IPS-15b (cell line): ENCODE measurements at regions not wholly inside any gene's neighbourhood (a gene's known extent, or its start where the extent isn't known, plus 50 kb on each side); places are given as distances from the start of the nearest gene placed in this dataset.
"Not testable (repeated sequence)": the region's sequence is repeated elsewhere in the genome, so short reads cannot be mapped to it uniquely, and the experiment has no call there.

Experiments used
- H3K27me3 ChIP-seq: one replicate; pipeline ENCODE4 v1.6.1; 2013; ENCODE audit warnings: low read length; ENCODE audit not compliant: control insufficient read depth, insufficient read depth
- H3K36me3 ChIP-seq: one replicate; pipeline ENCODE4 v1.6.1; 2013; ENCODE audit warnings: low read length; ENCODE audit not compliant: control insufficient read depth, insufficient read depth
- H3K4me1 ChIP-seq: one replicate; pipeline ENCODE4 v1.6.1; 2013; ENCODE audit warnings: mild to moderate bottlenecking, low read length; ENCODE audit not compliant: control insufficient read depth, insufficient read depth
- H3K4me3 ChIP-seq: one replicate; pipeline ENCODE4 v1.5.1; 2013; ENCODE audit warnings: low read depth, low read length
- H3K9ac ChIP-seq: one replicate; pipeline ENCODE4 v1.6.1; 2013; ENCODE audit warnings: low read depth, mild to moderate bottlenecking, low read length
- H3K9me3 ChIP-seq: one replicate; pipeline ENCODE4 v1.6.1; 2013; ENCODE audit warnings: mild to moderate bottlenecking, low read length; ENCODE audit not compliant: control insufficient read depth, insufficient read depth

GRCh38 chr14:105702275-105702817 is 176.0 kb downstream of the TMEM121 start:
- H3K27me3 ChIP-seq: no peaks in the 10 kb centered on the region
- peaks cover 13% of the 10 kb centered on the region for H3K9me3 ChIP-seq
- no peaks in the 10 kb centered on the region for H3K4me1 ChIP-seq
- no peak overlapping the region for H3K4me3 ChIP-seq
- H3K9ac ChIP-seq: no peak overlapping the region
- H3K36me3 ChIP-seq: no peaks in the 10 kb centered on the region

GRCh38 chr14:105703044-105703665 is 176.8 kb downstream of the TMEM121 start:
- H3K4me1 ChIP-seq, H3K4me3 ChIP-seq, H3K9ac ChIP-seq, H3K36me3 ChIP-seq, H3K27me3 ChIP-seq: not testable (repeated sequence)
- peaks cover 13% of the 10 kb centered on the region for H3K9me3 ChIP-seq

GRCh38 chr14:105704091-105704490 is 177.7 kb downstream of the TMEM121 start:
- not testable (repeated sequence) for H3K36me3 ChIP-seq, H3K4me1 ChIP-seq, H3K4me3 ChIP-seq, H3K9ac ChIP-seq, H3K27me3 ChIP-seq
- H3K9me3 ChIP-seq: peaks cover 18% of the 10 kb centered on the region

- not testable (repeated sequence) for H3K36me3 ChIP-seq, H3K27me3 ChIP-seq, H3K4me3 ChIP-seq, H3K4me1 ChIP-seq, H3K9ac ChIP-seq
- peaks cover 18% of the 10 kb centered on the region for H3K9me3 ChIP-seq
Measured at GRCh38 chr14:105704492-105704891, 178.1 kb downstream of the TMEM121 start.

GRCh38 chr14:105705512-105705861 is 179.1 kb downstream of the TMEM121 start:
- H3K4me1 ChIP-seq, H3K4me3 ChIP-seq: not testable (repeated sequence)
- H3K9me3 ChIP-seq: peaks cover 18% of the 10 kb centered on the region

GRCh38 chr14:105705862-105706700 is 179.7 kb downstream of the TMEM121 start:
- not testable (repeated sequence) for H3K36me3 ChIP-seq, H3K4me3 ChIP-seq, H3K27me3 ChIP-seq, H3K4me1 ChIP-seq, H3K9ac ChIP-seq
- peaks cover 18% of the 10 kb centered on the region for H3K9me3 ChIP-seq

More at GRCh38 chr14:105705512-105705861, 179.1 kb downstream of the TMEM121 start:
- H3K9ac ChIP-seq, H3K36me3 ChIP-seq, H3K27me3 ChIP-seq: not testable (repeated sequence)

- not testable (repeated sequence) for H3K36me3 ChIP-seq, H3K4me3 ChIP-seq, H3K9ac ChIP-seq, H3K4me1 ChIP-seq, H3K27me3 ChIP-seq
- peaks cover 15% of the 10 kb centered on the region for H3K9me3 ChIP-seq
Measured at GRCh38 chr14:105706701-105707019, 180.3 kb downstream of the TMEM121 start.

GRCh38 chr14:105707099-105707498 is 180.7 kb downstream of the TMEM121 start:
- H3K27me3 ChIP-seq, H3K9ac ChIP-seq, H3K36me3 ChIP-seq, H3K4me3 ChIP-seq, H3K4me1 ChIP-seq: not testable (repeated sequence)
- peaks cover 10% of the 10 kb centered on the region for H3K9me3 ChIP-seq

GRCh38 chr14:105707723-105708151 is 181.4 kb downstream of the TMEM121 start:
- H3K27me3 ChIP-seq, H3K9me3 ChIP-seq, H3K4me3 ChIP-seq, H3K4me1 ChIP-seq, H3K36me3 ChIP-seq, H3K9ac ChIP-seq: not testable (repeated sequence)

- H3K4me1 ChIP-seq, H3K4me3 ChIP-seq, H3K27me3 ChIP-seq, H3K9me3 ChIP-seq, H3K36me3 ChIP-seq, H3K9ac ChIP-seq: not testable (repeated sequence)
Measured at GRCh38 chr14:105708251-105709134, 182.1 kb downstream of the TMEM121 start.

- Histone ChIP-seq H3K27me3 (no peaks in the 10 kb centered on the region), H3K4me1 (no peaks in the 10 kb centered on the region), H3K9ac (no peak overlapping the region), H3K36me3 (no peaks in the 10 kb centered on the region), H3K9me3 (peaks cover 5% of the 10 kb centered on the region), H3K4me3 (no peak overlapping the region)
Measured at GRCh38 chr14:105709281-105710118, 183.1 kb downstream of the TMEM121 start.
